Stomach (tissue), 8 donors: ENCODE measurements at regions not wholly inside any gene's neighbourhood (a gene's known extent, or its start where the extent isn't known, plus 50 kb on each side); places are given as distances from the start of the nearest gene placed in this dataset.

Source experiments
- DNase-seq, 2 donors: peaks; one replicate each; pipeline versions ENCODE4 v3.0.0 to v3.0.0-alpha.2; 2013 to 2019
- H3K27ac ChIP-seq, 5 donors: fragments of 200-600 bp in 4 of 5; sonication (generic) in 4 of 5; one replicate each; pipeline ENCODE4 v1.5.1; 2013 to 2019; ENCODE audit warnings: mild to moderate bottlenecking in 1 of 5, moderate library complexity in 1 of 5
- H3K27me3 ChIP-seq, 3 donors: fragments of 200-600 bp; sonication (generic); one replicate each; pipeline ENCODE4 v1.5.1; 2017 to 2019; ENCODE audit warnings: mixed run types in 1 of 3
- H3K36me3 ChIP-seq, 4 donors: fragments of 200-600 bp; sonication (generic); 1 replicate in 3 of 4; 2 replicates in 1 of 4; pipeline ENCODE4 v1.5.1; 2016 to 2019
- H3K4me1 ChIP-seq, 4 donors: fragments of 200-600 bp; sonication (generic); one replicate each; pipeline ENCODE4 v1.5.1; 2016 to 2019
- H3K4me3 ChIP-seq, 4 donors: fragments of 200-600 bp; sonication (generic) in 3 of 4; one replicate each; pipeline ENCODE4 v1.5.1; 2016 to 2019; ENCODE audit warnings: mild to moderate bottlenecking in 1 of 4
- H3K9me3 ChIP-seq, 4 donors: fragments of 200-600 bp; sonication (generic); one replicate each; pipeline ENCODE4 v1.5.1; 2016 to 2019
- EP300 ChIP-seq: sonication (generic); formaldehyde crosslinking; IDR thresholded peaks from one replicate; pipeline ENCODE4 v1.6.1; 2017; ENCODE audit warnings: antibody characterized with exemption
- POLR2A ChIP-seq, 4 donors: fragments of 450-650 bp; IDR thresholded peaks; one replicate each; pipeline ENCODE4 v1.6.1; 2016; ENCODE audit warnings: antibody characterized with exemption in 4 of 4, control low read depth in 2 of 4, mild to moderate bottlenecking in 1 of 4, moderate library complexity in 1 of 4
- POLR2AphosphoS5 ChIP-seq, 3 donors: sonication (generic); formaldehyde crosslinking; IDR thresholded peaks; one replicate each; pipeline ENCODE4 v1.6.1; 2016; ENCODE audit warnings: antibody characterized with exemption in 3 of 3
- WGBS, 5 donors: extraction: QIAGEN DNeasy Blood & Tissue Kit in 3 of 5; methylation state at CpG; one replicate each; pipeline versions ENCODE4 v1.1.5 to v1.1.7; 2013 to 2018; 5-methylcytosine and 5-hydroxymethylcytosine counted together
- intact Hi-C: fragments of 100-400 bp; cut with DNase I; formaldehyde crosslinking; loops from one replicate; pipeline ENCODE4 v1.15.1; 2023; ENCODE audit warnings: low total_unique reads
- TF ChIP-seq, protein P1 (sequence below), 7 experiments: fragments of 450-650 bp in 4 of 7; fragments of 200-600 bp in 3 of 7; sonication (generic) in 3 of 7; IDR thresholded peaks; one replicate each; pipeline ENCODE4 v1.5.1; 2016 to 2019; ENCODE audit warnings: antibody characterized with exemption in 7 of 7, control low read depth in 2 of 7, mild to moderate bottlenecking in 1 of 7
- donor health status: healthy with polysubstance abuse.
- donor health status: Bipolar disorder and iron deficiency.
- donor health status: healthy.

DNA sequence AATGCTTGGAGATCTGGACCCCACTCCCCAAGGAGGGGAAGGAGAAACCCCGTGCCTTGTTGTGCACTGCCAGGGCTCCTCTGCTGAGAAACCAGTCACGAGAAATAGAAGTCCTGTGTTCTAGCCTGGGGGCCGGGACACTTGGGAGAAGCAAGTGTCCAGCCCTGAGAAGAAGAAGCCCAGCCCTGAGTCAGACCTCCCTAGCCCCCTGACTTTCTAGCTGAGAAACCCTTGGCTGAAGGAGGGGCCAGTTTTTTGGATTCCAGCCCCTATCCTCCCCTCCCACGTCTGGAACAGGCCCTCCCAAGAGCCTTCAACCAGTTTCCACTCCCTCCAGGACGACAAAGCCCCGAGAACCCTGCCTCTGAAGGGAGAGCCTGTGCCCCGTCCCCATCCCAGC is 100.5 kb downstream of the NAV1 start:
- DNase-seq = peak in 1 of 2 donors; percentile 47
- no peaks in the 10 kb centered on the region for H3K27me3 ChIP-seq
- no peak overlapping the region for H3K4me3 ChIP-seq
- H3K4me1 ChIP-seq = peaks cover 2 to 7% (median 6%) of the 10 kb centered on the region in 4 donors
- peak overlapping the region in 2 of 5 donors; percentile 45 to 56 for H3K27ac ChIP-seq
- no peaks in the 10 kb centered on the region for H3K36me3 ChIP-seq
- WGBS, 5 donors = 64 to 80% (median 73%) methylated on average over 6 to 7 of the region's 7 CpGs
- intact Hi-C loops = no loop called here
- TF ChIP-seq EP300 = no peak
- no peak for TF ChIP-seq POLR2AphosphoS5 (IDR thresholded peaks at IDR 0.05)
- TF ChIP-seq, protein P1, sequence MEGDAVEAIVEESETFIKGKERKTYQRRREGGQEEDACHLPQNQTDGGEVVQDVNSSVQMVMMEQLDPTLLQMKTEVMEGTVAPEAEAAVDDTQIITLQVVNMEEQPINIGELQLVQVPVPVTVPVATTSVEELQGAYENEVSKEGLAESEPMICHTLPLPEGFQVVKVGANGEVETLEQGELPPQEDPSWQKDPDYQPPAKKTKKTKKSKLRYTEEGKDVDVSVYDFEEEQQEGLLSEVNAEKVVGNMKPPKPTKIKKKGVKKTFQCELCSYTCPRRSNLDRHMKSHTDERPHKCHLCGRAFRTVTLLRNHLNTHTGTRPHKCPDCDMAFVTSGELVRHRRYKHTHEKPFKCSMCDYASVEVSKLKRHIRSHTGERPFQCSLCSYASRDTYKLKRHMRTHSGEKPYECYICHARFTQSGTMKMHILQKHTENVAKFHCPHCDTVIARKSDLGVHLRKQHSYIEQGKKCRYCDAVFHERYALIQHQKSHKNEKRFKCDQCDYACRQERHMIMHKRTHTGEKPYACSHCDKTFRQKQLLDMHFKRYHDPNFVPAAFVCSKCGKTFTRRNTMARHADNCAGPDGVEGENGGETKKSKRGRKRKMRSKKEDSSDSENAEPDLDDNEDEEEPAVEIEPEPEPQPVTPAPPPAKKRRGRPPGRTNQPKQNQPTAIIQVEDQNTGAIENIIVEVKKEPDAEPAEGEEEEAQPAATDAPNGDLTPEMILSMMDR (IDR thresholded peaks at IDR 0.05) = no peak
- TF ChIP-seq POLR2A (IDR thresholded peaks at IDR 0.05) = no peak
- no peaks in the 10 kb centered on the region for H3K9me3 ChIP-seq

DNA sequence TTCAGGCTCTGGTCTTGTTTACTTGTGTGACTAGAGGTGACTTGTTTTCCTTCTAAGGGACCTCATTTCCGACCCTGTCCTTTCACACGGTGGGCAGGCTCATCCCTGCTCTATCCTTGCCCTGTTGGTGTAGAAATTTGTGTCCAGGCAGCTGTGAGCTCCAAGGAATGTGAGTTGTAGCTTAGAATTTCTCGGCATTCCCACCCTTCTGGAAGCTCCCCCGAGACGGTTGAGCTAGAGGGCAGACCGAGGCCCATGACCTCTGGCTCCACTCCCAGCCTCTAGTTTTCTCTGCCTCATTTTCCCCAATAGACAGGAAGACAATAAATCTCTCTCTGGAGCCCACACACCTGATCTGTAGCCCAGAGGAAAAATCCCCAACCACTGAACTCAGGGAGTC is 100.9 kb downstream of the NAV1 start:
- TF ChIP-seq POLR2A (IDR thresholded peaks at IDR 0.05) = no peak
- TF ChIP-seq, protein P1 (IDR thresholded peaks at IDR 0.05) = no peak
- TF ChIP-seq EP300 = no peak
- no peak for TF ChIP-seq POLR2AphosphoS5 (IDR thresholded peaks at IDR 0.05)
- Histone ChIP-seq H3K4me1 (peaks cover 0 to 7% (median 6%) of the 10 kb centered on the region in 4 donors), H3K27ac (peak overlapping the region in 4 of 5 donors; percentile 15 to 56 (median 48)), H3K27me3 (no peaks in the 10 kb centered on the region), H3K4me3 (no peak overlapping the region), H3K36me3 (no peaks in the 10 kb centered on the region), H3K9me3 (no peaks in the 10 kb centered on the region)
- 54 to 83% (median 81%) methylated on average over 6 of the region's 6 CpGs for WGBS, 5 donors
- no peak for DNase-seq
- intact Hi-C loops = no loop called here

DNA sequence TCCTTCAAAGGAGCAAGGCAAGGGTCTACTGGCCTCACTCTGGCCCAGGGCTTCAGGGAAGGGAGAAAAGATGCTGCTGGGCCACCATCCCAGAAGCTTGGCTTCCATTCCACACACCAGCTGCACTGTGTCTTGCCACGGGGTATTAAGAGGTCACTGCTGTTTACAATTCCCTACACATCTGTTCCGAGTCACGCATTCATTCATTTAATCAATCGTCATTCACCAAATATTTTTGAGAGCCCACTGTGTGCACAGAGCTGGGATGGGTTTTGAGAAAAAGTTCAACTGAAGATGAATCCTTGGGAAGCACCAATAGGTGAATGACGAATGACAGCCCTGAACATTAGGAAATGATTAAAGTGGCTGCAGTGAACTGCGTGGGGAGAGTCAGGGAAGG is 101.7 kb downstream of the NAV1 start:
- Histone ChIP-seq H3K36me3 (no peaks in the 10 kb centered on the region), H3K27me3 (no peaks in the 10 kb centered on the region), H3K4me1 (peaks cover 0 to 7% (median 6%) of the 10 kb centered on the region in 4 donors), H3K4me3 (no peak overlapping the region), H3K9me3 (no peaks in the 10 kb centered on the region), H3K27ac (peak overlapping the region in 3 of 5 donors; percentile 15 to 56 (median 52))
- TF ChIP-seq EP300 (peak; percentile 23), POLR2A (IDR thresholded peaks at IDR 0.05) (no peak), POLR2AphosphoS5 (IDR thresholded peaks at IDR 0.05) (peak; percentile 43 to 77 (median 72))
- TF ChIP-seq, protein P1 (IDR thresholded peaks at IDR 0.05) = no peak
- 69 to 77% (median 72%) methylated on average over 6 of the region's 6 CpGs for WGBS, 5 donors
- peak in 1 of 2 donors; percentile 76 for DNase-seq
- intact Hi-C loops = no loop called here

DNA sequence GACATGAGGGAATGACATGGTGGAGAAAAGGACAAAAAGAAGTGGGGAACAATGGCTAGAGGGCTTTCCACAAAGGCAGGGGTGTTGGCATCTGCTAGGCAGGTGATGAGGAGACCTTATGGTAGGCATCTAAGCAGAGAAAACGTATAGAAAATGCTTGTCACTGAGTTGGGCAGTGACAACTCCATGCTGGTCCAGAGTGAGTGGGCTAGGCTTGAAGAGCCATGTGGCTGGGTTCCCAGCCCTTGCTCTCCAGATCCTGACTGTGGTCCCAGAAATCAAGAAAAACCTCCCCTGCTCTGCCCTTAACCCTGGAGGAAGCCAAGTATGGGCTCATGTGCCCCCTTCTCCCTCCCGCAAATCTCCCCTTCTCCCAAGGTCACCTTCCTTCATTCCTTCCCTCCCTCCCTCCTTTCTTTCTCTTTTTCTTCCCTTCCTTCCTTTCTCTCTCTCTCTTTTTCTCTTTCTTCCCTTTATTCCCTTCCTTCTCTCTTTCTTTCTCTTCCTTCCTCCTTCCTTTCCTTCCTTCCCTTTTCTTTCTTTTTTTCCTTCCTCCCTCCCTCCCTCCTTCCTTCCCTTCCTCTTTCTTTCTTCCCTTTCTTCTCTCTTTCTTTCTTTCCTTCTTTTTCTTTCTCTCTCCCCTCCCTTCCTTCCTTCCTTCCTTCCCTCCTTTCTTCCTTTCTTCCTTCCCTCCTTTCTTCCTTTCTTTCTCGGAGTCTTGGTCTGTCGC is 102.8 kb downstream of the NAV1 start:
- TF ChIP-seq POLR2A (IDR thresholded peaks at IDR 0.05) (no peak), EP300 (no peak), POLR2AphosphoS5 (IDR thresholded peaks at IDR 0.05) (no peak)
- TF ChIP-seq, protein P1 (IDR thresholded peaks at IDR 0.05) = no peak
- intact Hi-C loops = no loop called here
- no peaks in the 10 kb centered on the region for H3K36me3 ChIP-seq
- H3K4me1 ChIP-seq = peaks cover 0 to 7% (median 4%) of the 10 kb centered on the region in 4 donors
- H3K4me3 ChIP-seq = no peak overlapping the region
- no peaks in the 10 kb centered on the region for H3K9me3 ChIP-seq
- no peaks in the 10 kb centered on the region for H3K27me3 ChIP-seq
- H3K27ac ChIP-seq = peak overlapping the region in 1 of 5 donors; percentile 46
- 79 to 94% (median 86%) methylated on average over 4 of the region's 4 CpGs for WGBS, 5 donors
- DNase-seq = no peak
